NAMALWA (cell line): ENCODE measurements at regions not wholly inside any gene's neighbourhood (a gene's known extent, or its start where the extent isn't known, plus 50 kb on each side); places are given as distances from the start of the nearest gene placed in this dataset.

Experiments
- DNase-seq: peaks from one replicate; pipeline ENCODE4 v3.0.0-alpha.2; 2015; ENCODE audit warnings: low spot score

- DNase-seq: no peak
These were observed 49.7 kb downstream of the GLI2 start for GRCh38 chr2:120785228-120785966.

GRCh38 chr2:120786038-120786960 is 50.6 kb downstream of the GLI2 start:
- DNase-seq: no peak

GRCh38 chr2:120787111-120787821 is 51.6 kb downstream of the GLI2 start:
- DNase-seq: no peak

GRCh38 chr2:120787822-120788700 is 52.4 kb downstream of the GLI2 start:
- DNase-seq: no peak

GRCh38 chr2:120791243-120791961 is 55.7 kb downstream of the GLI2 start:
- no peak for DNase-seq

GRCh38 chr2:120791962-120792297 is 56.3 kb downstream of the GLI2 start:
- no peak for DNase-seq

- no peak for DNase-seq
These were observed 58.2 kb downstream of the GLI2 start for GRCh38 chr2:120793682-120794403.

GRCh38 chr2:120794716-120795115 is 59.0 kb downstream of the GLI2 start:
- DNase-seq: no peak

- DNase-seq: no peak
These were observed 60.4 kb downstream of the GLI2 start for GRCh38 chr2:120796094-120796493.

- DNase-seq: no peak
These were observed 62.0 kb downstream of the GLI2 start for GRCh38 chr2:120797421-120798221.

- DNase-seq: no peak
These were observed 63.0 kb downstream of the GLI2 start for GRCh38 chr2:120798567-120799247.

- DNase-seq: no peak
These were observed 66.5 kb downstream of the GLI2 start for GRCh38 chr2:120802158-120802557.

- DNase-seq: no peak
These were observed 67.3 kb downstream of the GLI2 start for GRCh38 chr2:120802867-120803484.

GRCh38 chr2:120803764-120804335 is 68.2 kb downstream of the GLI2 start:
- no peak for DNase-seq

- no peak for DNase-seq
These were observed 68.8 kb downstream of the GLI2 start for GRCh38 chr2:120804459-120804858.

- no peak for DNase-seq
These were observed 69.3 kb downstream of the GLI2 start for GRCh38 chr2:120805011-120805410.

GRCh38 chr2:120805602-120806001 is 69.9 kb downstream of the GLI2 start:
- DNase-seq: no peak

GRCh38 chr2:120807751-120808150 is 72.1 kb downstream of the GLI2 start:
- no peak for DNase-seq
